K562 (cell line): ENCODE measurements at regions not wholly inside any gene's neighbourhood (a gene's known extent, or its start where the extent isn't known, plus 50 kb on each side); places are given as distances from the start of the nearest gene placed in this dataset.

Experiments used
- ATAC-seq: fragments of 200-7000 bp; cut with Tn5 transposase; 3 replicates; pipeline ENCODE4 v1.9.1; 2020; ENCODE audit warnings: moderate library complexity
- BruUV-seq: library from RNA; stranded (reverse); fragments of 400-500 nt; replicated peaks from 2 replicates; lab custom pipeline; 2021; lab: Mats Ljungman, UMichigan
- CTCF ChIA-PET: fragments of 300-600 bp; formaldehyde crosslinking; extraction: SDS; loops from one replicate; lab custom pipeline; 2021; ENCODE audit warnings: low intra/inter-chr PET ratio; lab: Yijun Ruan, JAX
- POLR2A ChIA-PET: fragments of 300-600, 350-650 bp; sonication (Branson Sonifier 250); formaldehyde crosslinking; extraction: SDS; loops from one replicate; lab custom pipeline; 2021; ENCODE audit warnings: antibody characterized with exemption, inconsistent platforms; lab: Yijun Ruan, JAX
- DNase-seq, 4 experiments: peaks; one replicate each; pipeline versions ENCODE4 v3.0.0 to v3.0.0-alpha.2; 2011 to 2018; ENCODE audit warnings: low spot score in 3 of 4, mixed read lengths in 3 of 4; ENCODE audit errors: extremely low read depth in 1 of 4
- FAIRE-seq: peaks from 2 replicates; lab custom pipeline; 2011; peaks lifted over from hg19 to GRCh38; lab: Jason Lieb, UNC
- H2AFZ ChIP-seq: 2 replicates; pipeline ENCODE4 v1.6.0; 2011; ENCODE audit warnings: low read depth, low read length, control low read depth, inconsistent platforms
- H3K27ac ChIP-seq: fragments of 200-600 bp; 3 replicates; pipeline ENCODE4 v1.8.0; 2011; ENCODE audit warnings: low read depth, mild to moderate bottlenecking, control low read depth, inconsistent platforms, low read length, moderate library complexity, mixed read lengths; ENCODE audit errors: extremely low read depth
- H3K27me3 ChIP-seq, 2 experiments: fragments of 300-600 bp in 1 of 2; 2 replicates in 1 of 2; 3 replicates in 1 of 2; pipeline versions ENCODE4 v1.6.0 to v1.8.0; 2011; ENCODE audit warnings: inconsistent platforms in 2 of 2, low read length in 2 of 2, mild to moderate bottlenecking in 1 of 2, mixed read lengths in 1 of 2, moderate library complexity in 1 of 2; ENCODE audit not compliant: control insufficient read depth in 2 of 2, insufficient read depth in 2 of 2
- H3K36me3 ChIP-seq: fragments of 300-600 bp; 3 replicates; pipeline ENCODE4 v1.8.0; 2011; ENCODE audit warnings: mild to moderate bottlenecking, low read length, inconsistent platforms; ENCODE audit not compliant: control insufficient read depth, insufficient read depth
- H3K4me1 ChIP-seq, 2 experiments: fragments of 200-600 bp in 1 of 2; replicated peaks in 1 of 2; 2 replicates in 1 of 2; 3 replicates in 1 of 2; pipeline versions ENCODE4 v1.5.1 to v1.8.0; 2011; ENCODE audit warnings: inconsistent platforms in 2 of 2, low read length in 2 of 2, mild to moderate bottlenecking in 1 of 2, mixed read lengths in 1 of 2, moderate library complexity in 1 of 2; ENCODE audit not compliant: control insufficient read depth in 2 of 2, insufficient read depth in 2 of 2
- H3K4me2 ChIP-seq: 2 replicates; pipeline ENCODE4 v1.6.1; 2011; ENCODE audit warnings: low read length, control low read depth, inconsistent platforms, mixed read lengths; ENCODE audit not compliant: insufficient read depth
- H3K4me3 ChIP-seq: fragments of 200-600 bp; sonication (generic), shearing (Covaris generic); 2 replicates; pipeline ENCODE4 v1.5.1; 2016; ENCODE audit warnings: control low read depth, inconsistent platforms
- H3K79me2 ChIP-seq: fragments of 200-600 bp; 3 replicates; pipeline ENCODE4 v1.8.0; 2011; ENCODE audit warnings: low read length, inconsistent platforms; ENCODE audit not compliant: control insufficient read depth, insufficient read depth
- H3K9ac ChIP-seq, 2 experiments: 2 replicates each; pipeline versions ENCODE4 v1.6.0 to v1.6.1; 2011; ENCODE audit warnings: low read depth in 2 of 2, low read length in 2 of 2, control low read depth in 1 of 2, inconsistent platforms in 1 of 2, mild to moderate bottlenecking in 1 of 2, mixed read lengths in 1 of 2; ENCODE audit not compliant: insufficient read depth in 1 of 2
- H3K9me1 ChIP-seq: one replicate; pipeline ENCODE4 v1.6.0; 2011; ENCODE audit warnings: inconsistent platforms, mild to moderate bottlenecking, low read length, moderate library complexity; ENCODE audit not compliant: control insufficient read depth, insufficient read depth
- H3K9me3 ChIP-seq: replicated peaks from 2 replicates; pipeline ENCODE4 v1.5.1; 2011; ENCODE audit warnings: low read depth, low read length, inconsistent platforms; ENCODE audit not compliant: control insufficient read depth, insufficient read depth
- H4K20me1 ChIP-seq: replicated peaks from 2 replicates; pipeline ENCODE4 v1.6.1; 2011; ENCODE audit warnings: low read length, inconsistent platforms, mixed read lengths; ENCODE audit not compliant: control insufficient read depth, insufficient read depth
- CEBPB ChIP-seq: fragments of 450-650 bp; IDR thresholded peaks from 2 replicates; pipeline ENCODE4 v1.6.1; 2016; ENCODE audit warnings: missing genetic modification characterization, missing compliant biosample characterization
- JUNB ChIP-seq: fragments of 450-650 bp; formaldehyde crosslinking; conservative IDR thresholded peaks from 2 replicates; pipeline ENCODE4 v1.4.0; 2020; ENCODE audit warnings: mild to moderate bottlenecking
- POLR3G ChIP-seq: IDR thresholded peaks from 2 replicates; pipeline ENCODE4 v1.6.1; 2011; ENCODE audit not compliant: insufficient read length, insufficient replicate concordance; ENCODE audit errors: extremely low read depth
- RBM39 ChIP-seq: fragments of 200-400 bp; formaldehyde crosslinking; optimal IDR thresholded peaks from 2 replicates; pipeline ENCODE3; 2018; ENCODE audit warnings: low read depth, low read length
- WGBS: fragments of 100-300 bp; shearing (Covaris generic); methylation state at CpG from one replicate; pipeline ENCODE4 v1.1.6; 2016; ENCODE audit warnings: low coverage, mixed read lengths; ENCODE audit not compliant: insufficient coverage; ENCODE audit errors: missing lambda C conversion rate; 5-methylcytosine and 5-hydroxymethylcytosine counted together
- in situ Hi-C: fragments of 300-500 bp; cut with MboI; formaldehyde crosslinking; loops from 4 replicates; pipeline ENCODE4 v1.15.0; 2018; ENCODE audit warnings: inconsistent platforms, mixed read lengths
- intact Hi-C: fragments of 100-400 bp; cut with micrococcal nuclease; formaldehyde crosslinking; loops from 2 replicates; pipeline ENCODE4 v1.14.2; 2022
- TF ChIP-seq, protein P1 (sequence below): fragments of 450-650 bp; formaldehyde crosslinking; IDR thresholded peaks from 2 replicates; pipeline ENCODE4 v1.4.0; 2020; ENCODE audit warnings: mild to moderate bottlenecking, moderate library complexity

DNA sequence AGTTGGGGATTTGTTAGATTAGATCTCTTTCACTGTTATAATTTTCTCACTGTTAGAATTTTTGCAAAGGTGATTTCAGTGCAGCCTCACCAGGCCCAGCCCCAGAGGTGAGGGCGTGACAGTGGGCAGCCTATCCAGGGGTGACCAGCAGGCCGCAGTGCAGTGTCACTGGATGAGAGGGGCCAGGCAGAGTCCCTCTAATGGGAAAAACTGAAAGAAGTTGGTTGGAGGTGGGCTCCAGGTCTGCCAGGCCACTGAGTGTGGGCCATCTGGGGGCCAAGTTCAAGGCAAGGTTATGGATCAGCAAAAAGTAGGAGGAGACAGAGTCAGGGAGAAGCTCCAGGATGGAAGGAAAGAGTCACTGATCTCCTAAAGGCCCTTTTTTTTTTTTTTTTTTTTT is 90.5 kb upstream of the SDK1 start (continued):
- TF ChIP-seq RBM39 = no peak
- no peak for TF ChIP-seq JUNB (CRISPR knock-in tag)
- TF ChIP-seq, protein P1, sequence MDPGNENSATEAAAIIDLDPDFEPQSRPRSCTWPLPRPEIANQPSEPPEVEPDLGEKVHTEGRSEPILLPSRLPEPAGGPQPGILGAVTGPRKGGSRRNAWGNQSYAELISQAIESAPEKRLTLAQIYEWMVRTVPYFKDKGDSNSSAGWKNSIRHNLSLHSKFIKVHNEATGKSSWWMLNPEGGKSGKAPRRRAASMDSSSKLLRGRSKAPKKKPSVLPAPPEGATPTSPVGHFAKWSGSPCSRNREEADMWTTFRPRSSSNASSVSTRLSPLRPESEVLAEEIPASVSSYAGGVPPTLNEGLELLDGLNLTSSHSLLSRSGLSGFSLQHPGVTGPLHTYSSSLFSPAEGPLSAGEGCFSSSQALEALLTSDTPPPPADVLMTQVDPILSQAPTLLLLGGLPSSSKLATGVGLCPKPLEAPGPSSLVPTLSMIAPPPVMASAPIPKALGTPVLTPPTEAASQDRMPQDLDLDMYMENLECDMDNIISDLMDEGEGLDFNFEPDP (CRISPR knock-in tag) = no peak

DNA sequence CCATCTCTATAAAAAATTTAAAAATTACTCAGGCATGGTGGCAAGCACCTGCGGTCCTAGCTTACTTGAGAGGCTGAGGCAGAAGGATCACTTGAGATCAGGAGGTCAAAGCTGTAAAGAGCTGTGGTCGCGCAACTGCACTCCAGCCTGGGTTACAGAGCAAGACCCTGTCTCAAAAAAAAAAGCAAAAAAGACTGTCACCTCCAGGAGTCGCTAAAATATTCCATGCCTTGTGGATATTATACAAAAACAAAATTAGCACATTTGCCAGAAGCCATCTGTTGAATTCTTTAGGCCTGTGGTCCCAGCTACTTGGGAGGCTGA is 87.0 kb upstream of the SDK1 start:
- POLR2A ChIA-PET = no interaction called here
- CTCF ChIA-PET = no interaction called here
- Histone ChIP-seq H3K9me1 (no peaks in the 10 kb centered on the region), H2AFZ (no peak overlapping the region), H3K9me3 (no peaks in the 10 kb centered on the region), H3K27me3 (peaks cover 4 to 18% of the 10 kb centered on the region in 2 experiments; a peak in 4 of 5 replicates), H3K4me3 (no peak overlapping the region), H3K4me2 (no peak overlapping the region), H3K79me2 (no peaks in the 10 kb centered on the region), H3K9ac (no peak overlapping the region), H3K36me3 (no peaks in the 10 kb centered on the region), H4K20me1 (no peaks in the 10 kb centered on the region), H3K4me1 (no peaks in the 10 kb centered on the region), H3K27ac (no peak overlapping the region)
- no TSS peak for BruUV-seq
- no peak for ATAC-seq
- no peak for DNase-seq
- 0 out of 2 replicates have a peak, but pooled peaks have one; percentile 23 for TF ChIP-seq CEBPB (tag)
- TF ChIP-seq POLR3G = no peak
- intact Hi-C loops (no loop called here), in situ Hi-C loops (no loop called here)
- no peak for FAIRE-seq
- 5% methylated on average over 4 of the region's 4 CpGs for WGBS
